ENCODE measurements at regions not wholly inside any gene's neighbourhood (a gene's known extent, or its start where the extent isn't known, plus 50 kb on each side); places are given as distances from the start of the nearest gene placed in this dataset.

DNA sequence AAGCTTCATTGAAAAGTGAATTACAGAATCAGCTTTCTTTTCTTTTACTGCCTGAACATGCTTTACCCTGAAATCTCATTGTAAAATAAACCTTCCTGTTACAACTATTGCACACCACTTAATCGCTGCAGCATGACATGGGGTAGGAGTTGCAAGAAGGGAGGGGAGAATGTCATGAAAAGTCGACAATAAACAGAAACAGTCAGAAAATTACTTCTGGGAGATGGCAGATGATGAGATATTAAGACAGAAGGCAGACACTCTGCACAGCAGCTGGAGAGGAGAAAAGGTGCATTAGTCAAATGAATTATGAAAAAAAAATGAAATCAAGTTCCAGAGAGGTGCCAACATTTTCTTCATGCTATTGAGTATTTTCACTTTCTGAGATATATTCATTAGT is 287.7 kb downstream of the PCDH7 start:
- TF ChIP-seq ISL1 (CRISPR knock-in tag; IDR thresholded peaks at IDR 0.05) (peak; percentile 71), TSHZ2 (CRISPR knock-in tag; IDR thresholded peaks at IDR 0.05) (peak; percentile 94), ZC3H10 (CRISPR knock-in tag; IDR thresholded peaks at IDR 0.05) (0 out of 2 replicates have a peak, but pooled peaks have one; percentile 14), TCF4 (CRISPR knock-in tag; IDR thresholded peaks at IDR 0.05; ENCODE audit: borderline replicate concordance) (peak; percentile 84; the same call in 1 of the 2 replicates), ARNTL (CRISPR knock-in tag; IDR thresholded peaks at IDR 0.05; ENCODE audit: borderline replicate concordance, low read depth) (no peak), TOX (CRISPR knock-in tag; IDR thresholded peaks at IDR 0.05; ENCODE audit: borderline replicate concordance) (0 out of 2 replicates have a peak, but pooled peaks have one; percentile 20)
- ATAC-seq, result no peak; the same call in 2 of the 3 replicates

DNA sequence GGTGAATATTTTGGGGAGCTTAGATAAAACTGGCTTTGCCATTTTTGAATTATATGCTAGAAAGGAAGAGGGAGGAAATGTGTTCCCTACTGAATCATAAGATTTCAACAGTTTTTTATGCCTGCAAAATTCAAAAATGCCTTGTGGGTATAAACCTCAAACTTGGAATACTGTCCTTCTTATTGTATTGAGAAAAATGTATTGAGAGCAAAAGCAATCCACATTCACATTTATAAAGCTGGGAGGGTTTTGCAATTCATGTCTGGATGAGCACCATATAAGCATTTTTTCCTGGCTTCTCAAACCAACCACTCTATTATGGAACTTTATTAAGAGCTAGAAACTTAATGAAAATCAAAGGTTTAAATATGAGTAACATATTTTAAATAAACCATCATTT is 289.8 kb downstream of the PCDH7 start:
- ATAC-seq, result no peak
- no peak for TF ChIP-seq RARB (CRISPR knock-in tag; IDR thresholded peaks at IDR 0.05)
- no peak for TF ChIP-seq SNAI2 (CRISPR knock-in tag; IDR thresholded peaks at IDR 0.05)
- TF ChIP-seq ZC3H10 (CRISPR knock-in tag; IDR thresholded peaks at IDR 0.05), result no peak
- TF ChIP-seq ZNF8 (CRISPR knock-in tag; IDR thresholded peaks at IDR 0.05), result no peak
- TF ChIP-seq ZFP30 (CRISPR knock-in tag; IDR thresholded peaks at IDR 0.05), result no peak
- TF ChIP-seq ZNF70 (CRISPR knock-in tag; IDR thresholded peaks at IDR 0.05), result no peak
- no peak for TF ChIP-seq TSHZ2 (CRISPR knock-in tag; IDR thresholded peaks at IDR 0.05)
- no peak for TF ChIP-seq OSR1 (CRISPR knock-in tag; IDR thresholded peaks at IDR 0.05)
- TF ChIP-seq TOX (CRISPR knock-in tag; IDR thresholded peaks at IDR 0.05; ENCODE audit: borderline replicate concordance), result no peak

- TF ChIP-seq PPARA (CRISPR knock-in tag; IDR thresholded peaks at IDR 0.05; ENCODE audit: borderline replicate concordance) (no peak), BACH2 (CRISPR knock-in tag; IDR thresholded peaks at IDR 0.05; ENCODE audit: borderline replicate concordance) (no peak), TSHZ2 (CRISPR knock-in tag; IDR thresholded peaks at IDR 0.05) (no peak), TCF4 (CRISPR knock-in tag; IDR thresholded peaks at IDR 0.05; ENCODE audit: borderline replicate concordance) (no peak), ESRRG (CRISPR knock-in tag; IDR thresholded peaks at IDR 0.05) (no peak), CSDC2 (CRISPR knock-in tag; IDR thresholded peaks at IDR 0.05) (no peak), ISL1 (CRISPR knock-in tag; IDR thresholded peaks at IDR 0.05) (no peak), POU6F1 (CRISPR knock-in tag; IDR thresholded peaks at IDR 0.05; ENCODE audit: borderline replicate concordance, low read depth) (no peak), ZNF70 (CRISPR knock-in tag; IDR thresholded peaks at IDR 0.05) (no peak), PATZ1 (CRISPR knock-in tag; IDR thresholded peaks at IDR 0.05; ENCODE audit: borderline replicate concordance) (no peak), TOX (CRISPR knock-in tag; IDR thresholded peaks at IDR 0.05; ENCODE audit: borderline replicate concordance) (no peak), ZNF8 (CRISPR knock-in tag; IDR thresholded peaks at IDR 0.05) (no peak), RARB (CRISPR knock-in tag; IDR thresholded peaks at IDR 0.05) (no peak), SNAI2 (CRISPR knock-in tag; IDR thresholded peaks at IDR 0.05) (no peak), ZFP3 (CRISPR knock-in tag; IDR thresholded peaks at IDR 0.05) (no peak), OSR1 (CRISPR knock-in tag; IDR thresholded peaks at IDR 0.05) (no peak), ZFP30 (CRISPR knock-in tag; IDR thresholded peaks at IDR 0.05) (no peak)
- TF ChIP-seq, protein P1, sequence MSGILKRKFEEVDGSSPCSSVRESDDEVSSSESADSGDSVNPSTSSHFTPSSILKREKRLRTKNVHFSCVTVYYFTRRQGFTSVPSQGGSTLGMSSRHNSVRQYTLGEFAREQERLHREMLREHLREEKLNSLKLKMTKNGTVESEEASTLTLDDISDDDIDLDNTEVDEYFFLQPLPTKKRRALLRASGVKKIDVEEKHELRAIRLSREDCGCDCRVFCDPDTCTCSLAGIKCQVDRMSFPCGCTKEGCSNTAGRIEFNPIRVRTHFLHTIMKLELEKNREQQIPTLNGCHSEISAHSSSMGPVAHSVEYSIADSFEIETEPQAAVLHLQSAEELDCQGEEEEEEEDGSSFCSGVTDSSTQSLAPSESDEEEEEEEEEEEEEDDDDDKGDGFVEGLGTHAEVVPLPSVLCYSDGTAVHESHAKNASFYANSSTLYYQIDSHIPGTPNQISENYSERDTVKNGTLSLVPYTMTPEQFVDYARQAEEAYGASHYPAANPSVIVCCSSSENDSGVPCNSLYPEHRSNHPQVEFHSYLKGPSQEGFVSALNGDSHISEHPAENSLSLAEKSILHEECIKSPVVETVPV (CRISPR knock-in tag; IDR thresholded peaks at IDR 0.05), result no peak
Observed at GRCh38 chr4:31015123-31015522, 295.0 kb downstream of the PCDH7 start.

More at GRCh38 chr4:31015123-31015522, 295.0 kb downstream of the PCDH7 start:
- no peak for ATAC-seq

Measured in SK-N-SH treated with all-trans-retinoic acid at 6 μM for 48 hours (cell line).